LoVo (cell line): ENCODE measurements at regions not wholly inside any gene's neighbourhood (a gene's known extent, or its start where the extent isn't known, plus 50 kb on each side); places are given as distances from the start of the nearest gene placed in this dataset.
"Not testable (repeated sequence)": the region's sequence is repeated elsewhere in the genome, so short reads cannot be mapped to it uniquely, and the experiment has no call there.

Source experiments
- DNase-seq: peaks from one replicate; pipeline ENCODE4 v3.0.0-alpha.2; 2016; ENCODE audit warnings: low spot score

DNA sequence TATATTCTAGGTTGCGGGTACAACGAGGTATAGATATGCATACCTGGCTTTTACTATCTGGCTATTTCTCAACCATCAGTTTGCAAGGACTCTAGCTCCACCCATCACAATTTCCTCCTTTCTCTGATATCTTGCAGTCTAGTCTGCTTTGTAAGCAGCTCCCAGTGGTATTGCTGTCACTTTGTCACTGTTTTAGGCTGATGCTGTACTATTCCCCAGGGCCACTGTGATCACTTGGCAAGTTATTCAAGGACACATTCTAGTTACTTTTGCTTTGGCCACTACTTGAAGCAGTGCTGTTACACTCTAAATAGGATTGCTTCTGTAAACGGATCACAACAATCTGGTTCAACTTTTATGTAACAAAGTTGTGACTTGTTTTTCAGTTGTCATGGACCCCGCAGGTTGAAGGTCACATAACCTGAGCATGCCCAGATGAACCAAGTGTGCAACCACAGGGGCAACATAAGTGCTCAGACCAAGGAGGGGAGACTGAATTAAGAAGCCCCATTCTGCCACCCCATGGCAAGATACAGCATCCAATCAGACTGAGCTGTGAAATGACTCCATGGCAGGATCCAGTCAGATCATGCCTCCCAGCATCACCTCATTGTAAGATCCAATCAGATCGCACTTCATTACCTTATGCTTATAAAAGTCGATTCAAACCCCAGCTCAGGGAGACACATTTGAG is 588.4 kb upstream of the CITED2 start:
- no peak for DNase-seq

DNA sequence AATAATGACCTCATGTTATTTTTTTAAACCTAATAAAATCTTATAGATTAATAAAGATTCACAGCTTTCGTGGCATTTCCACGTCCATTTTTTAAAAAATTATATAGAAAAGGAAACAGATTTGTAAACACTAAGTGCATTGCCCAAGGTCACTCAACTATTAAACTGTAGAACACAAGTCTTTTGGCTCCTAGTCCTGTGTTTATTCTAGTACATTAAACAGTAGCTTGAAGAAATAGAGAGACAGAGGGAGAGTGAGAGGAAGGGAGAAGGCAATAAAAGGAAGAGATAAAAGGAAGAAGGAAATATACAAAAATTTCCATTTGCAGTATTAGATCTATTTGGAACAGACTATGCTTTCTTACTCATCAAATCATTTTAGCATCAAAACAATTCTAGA is 586.7 kb upstream of the CITED2 start:
- DNase-seq = no peak

DNA sequence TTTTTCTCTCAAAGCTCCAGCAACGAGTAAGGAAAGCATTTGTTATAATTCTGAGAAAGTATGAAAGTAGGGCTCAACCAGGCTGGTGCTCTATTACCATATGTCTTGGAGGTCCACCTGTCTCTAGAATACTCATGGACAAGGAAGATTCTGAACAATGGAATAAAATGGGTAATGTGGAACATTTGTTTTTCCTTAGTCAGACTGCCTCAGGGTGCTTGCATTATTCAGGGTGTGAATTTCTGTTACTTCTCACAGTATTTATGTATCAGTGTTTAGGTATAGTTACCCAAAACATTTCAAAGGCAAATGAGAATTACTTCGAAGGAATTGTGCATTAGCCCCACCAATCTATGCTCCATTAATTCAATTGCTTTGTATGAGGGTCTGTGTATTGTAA is 586.2 kb upstream of the CITED2 start:
- DNase-seq = no peak

DNA sequence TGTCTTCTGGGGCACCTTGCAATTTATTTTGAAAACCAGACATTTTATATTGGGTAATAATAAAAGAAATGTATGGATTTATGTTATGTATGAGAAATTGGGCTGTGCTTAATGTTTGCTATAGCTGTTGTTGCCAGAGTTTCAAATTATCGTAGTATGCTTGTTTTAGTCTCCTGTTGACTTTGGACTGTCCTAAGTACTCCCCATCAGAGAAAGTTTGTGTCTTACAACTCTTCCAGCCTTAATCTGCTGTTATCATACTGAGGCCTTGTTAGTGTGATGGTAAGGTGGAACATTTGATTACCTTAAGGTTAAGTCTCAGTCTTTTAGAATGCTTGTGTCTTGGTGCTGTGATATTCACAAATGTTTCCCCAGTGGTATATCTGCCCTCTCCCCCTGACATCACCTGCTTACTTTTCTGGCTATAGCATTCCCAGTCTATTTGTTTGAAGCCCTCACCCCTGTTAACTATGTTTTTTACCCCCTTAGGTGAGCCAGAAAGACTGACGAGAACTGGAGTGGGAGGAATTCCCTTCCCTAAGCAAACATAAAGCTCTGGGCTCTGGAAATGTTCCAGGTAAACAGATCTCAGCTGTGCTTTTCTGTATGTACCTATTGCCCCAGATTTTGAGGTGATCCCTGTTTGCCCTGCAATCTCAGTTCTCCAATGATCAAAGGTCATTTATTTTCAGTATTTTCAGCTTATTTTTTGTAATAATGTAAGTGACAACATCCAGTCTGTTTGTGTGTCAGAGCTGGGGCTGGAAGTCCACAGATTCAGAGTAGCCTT is 581.1 kb upstream of the CITED2 start:
- DNase-seq = no peak

DNA sequence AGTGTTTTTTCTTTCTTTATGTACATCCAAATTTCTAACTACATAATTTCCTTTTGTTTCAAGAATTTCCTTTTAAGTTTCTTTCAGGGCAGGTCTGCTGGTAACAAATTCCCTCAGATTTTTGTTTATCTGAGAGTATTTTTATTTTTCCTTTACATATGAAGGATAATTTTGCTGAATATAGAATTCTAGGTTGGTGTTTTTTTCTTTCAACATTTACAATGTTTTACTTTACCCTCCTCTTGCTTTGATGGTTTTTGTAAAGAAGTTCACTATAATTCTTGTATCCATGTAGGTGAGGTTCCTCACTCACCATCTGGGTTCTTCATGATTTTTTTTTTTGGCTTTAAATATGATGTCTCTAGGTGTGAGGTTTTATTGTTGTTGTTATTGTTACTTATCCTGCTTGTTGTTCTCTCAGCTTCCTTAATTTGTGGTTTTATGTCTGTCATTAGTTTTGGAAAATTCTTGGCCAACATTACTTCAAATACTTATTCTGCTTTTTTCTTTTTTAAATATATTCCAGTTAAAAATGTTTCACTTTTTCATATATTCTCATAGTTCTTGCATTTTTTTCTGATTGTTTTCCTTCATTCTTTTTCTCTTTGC is 580.1 kb upstream of the CITED2 start:
- DNase-seq = no peak

DNA sequence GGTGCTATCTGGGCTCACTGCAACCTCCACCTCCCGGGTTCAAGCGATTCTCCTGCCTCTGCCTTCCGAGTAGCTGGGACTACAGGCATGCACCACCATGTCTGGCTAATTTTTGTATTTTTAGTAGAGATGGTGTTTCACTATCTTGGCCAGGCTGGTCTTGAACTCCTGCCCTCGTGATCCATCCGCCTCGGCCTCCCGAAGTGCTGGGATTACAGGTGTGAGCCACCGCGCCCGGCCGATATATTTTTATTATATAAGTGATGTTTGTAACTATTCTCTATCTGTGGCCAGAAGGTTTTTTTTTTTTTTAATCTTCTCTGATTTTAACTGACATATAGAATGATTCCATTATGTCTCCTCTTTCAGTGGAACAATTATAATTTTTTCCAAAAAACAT is 579.3 kb upstream of the CITED2 start:
- DNase-seq = not testable (repeated sequence)

DNA sequence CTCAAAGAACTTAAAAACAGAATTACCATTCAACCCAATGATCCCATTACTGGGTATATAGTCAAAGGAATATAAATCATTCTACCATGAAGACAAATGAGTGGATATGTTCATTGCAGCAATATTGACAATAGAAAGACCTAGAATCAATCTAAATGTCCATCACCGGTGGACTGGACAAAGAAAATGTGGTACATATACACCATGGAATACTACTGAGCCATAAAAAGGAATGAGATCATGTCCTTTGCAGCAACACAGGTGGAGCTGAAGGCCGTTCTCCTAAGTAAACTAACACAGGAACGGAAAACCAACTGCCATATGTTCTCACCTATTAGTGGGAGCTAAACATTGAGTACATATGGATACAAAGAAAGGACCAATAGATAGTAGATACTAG is 576.7 kb upstream of the CITED2 start:
- DNase-seq = no peak

DNA sequence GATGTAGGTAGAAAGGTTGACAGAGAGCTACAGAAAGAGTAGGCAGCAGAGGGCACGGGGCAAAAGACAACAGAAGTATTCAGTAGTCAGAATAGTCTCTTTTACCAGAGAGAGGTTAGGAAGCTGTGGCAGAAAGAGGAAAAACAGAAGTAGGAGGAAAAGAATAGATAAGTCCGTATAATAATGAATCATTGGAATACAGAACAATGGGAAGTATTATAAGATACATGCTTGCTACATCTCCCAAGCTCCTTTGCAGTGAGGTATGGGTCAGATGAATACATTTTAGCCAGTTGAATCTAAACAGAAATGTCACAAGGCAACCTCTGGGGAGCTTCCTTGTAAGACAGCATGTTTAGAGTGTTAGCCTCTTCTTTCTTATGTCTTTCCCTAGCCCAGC is 570.5 kb upstream of the CITED2 start:
- DNase-seq = no peak

DNA sequence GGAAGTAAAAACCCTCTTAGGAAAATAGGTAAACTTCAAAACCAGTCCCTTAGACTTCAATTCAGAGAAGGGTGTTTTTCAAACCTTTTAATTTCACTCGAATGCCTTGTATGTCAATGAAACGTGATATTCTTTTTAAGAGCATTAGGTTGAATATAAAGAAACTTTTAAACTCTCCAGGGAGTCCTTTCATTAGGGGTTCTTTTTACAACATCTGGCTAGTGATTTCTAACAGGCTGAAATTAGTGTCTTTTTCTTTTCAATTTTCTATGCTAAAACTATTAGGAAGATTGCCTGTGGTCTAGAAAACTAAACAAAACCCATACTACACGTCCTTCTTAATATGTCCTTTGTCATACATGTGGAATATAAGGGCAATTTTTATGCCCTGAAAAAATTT is 569.7 kb upstream of the CITED2 start:
- no peak for DNase-seq

DNA sequence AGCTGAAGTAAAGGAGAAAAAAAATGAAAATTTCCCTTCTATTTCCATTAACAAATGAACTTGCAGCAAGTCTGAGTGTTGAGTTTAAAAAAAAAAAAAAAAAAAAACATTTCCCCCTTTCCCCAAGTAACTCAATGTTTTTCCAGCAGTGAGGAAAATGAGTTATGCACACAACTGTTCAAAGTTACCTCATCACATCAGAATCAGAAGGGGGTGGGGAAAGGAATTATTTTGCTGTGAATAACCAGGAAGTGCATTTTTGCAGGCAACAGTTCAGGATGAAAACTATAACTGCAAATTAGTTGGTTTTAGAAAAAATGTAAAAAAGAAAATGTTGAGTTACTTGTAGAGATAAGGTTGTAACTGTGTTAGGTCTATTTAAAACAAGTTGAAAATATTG is 568.9 kb upstream of the CITED2 start:
- DNase-seq = peak; percentile 8

DNA sequence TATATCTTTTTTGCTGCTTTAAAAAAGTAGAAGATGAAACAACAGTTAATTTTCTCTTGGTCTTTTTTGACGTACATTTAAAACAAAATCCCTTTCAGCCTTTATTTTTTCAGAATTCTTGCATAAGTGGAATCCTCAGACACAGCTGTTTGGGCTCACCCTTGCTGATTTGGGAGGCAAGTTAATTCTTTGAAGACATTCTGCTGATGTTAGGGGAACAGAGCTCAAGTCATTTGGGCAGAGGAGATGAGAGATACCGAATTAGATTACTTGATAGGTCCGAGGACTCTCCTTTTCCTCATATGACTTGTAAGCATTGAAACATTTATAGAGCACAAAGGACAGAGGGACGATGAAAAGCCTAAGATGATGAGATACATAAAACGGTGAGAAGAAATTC is 567.9 kb upstream of the CITED2 start:
- DNase-seq = no peak

DNA sequence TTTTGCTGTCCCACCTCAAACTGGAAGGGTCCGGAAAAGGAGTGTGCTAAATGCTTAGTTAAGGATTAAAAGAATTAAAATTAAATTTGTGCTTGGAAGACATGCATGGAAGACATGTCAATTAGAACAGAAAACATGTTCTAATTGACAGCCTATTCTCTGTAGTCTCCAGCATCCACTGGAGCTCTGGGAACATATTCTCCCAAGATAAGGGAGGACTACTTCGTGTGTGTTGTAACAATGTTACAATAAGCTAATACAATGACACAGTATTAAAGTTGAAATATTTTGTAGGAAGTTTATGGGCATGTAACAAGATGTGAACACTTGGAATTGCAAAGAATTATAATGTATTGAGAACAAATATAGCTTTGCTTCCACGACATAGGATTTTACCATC is 567.4 kb upstream of the CITED2 start:
- no peak for DNase-seq

DNA sequence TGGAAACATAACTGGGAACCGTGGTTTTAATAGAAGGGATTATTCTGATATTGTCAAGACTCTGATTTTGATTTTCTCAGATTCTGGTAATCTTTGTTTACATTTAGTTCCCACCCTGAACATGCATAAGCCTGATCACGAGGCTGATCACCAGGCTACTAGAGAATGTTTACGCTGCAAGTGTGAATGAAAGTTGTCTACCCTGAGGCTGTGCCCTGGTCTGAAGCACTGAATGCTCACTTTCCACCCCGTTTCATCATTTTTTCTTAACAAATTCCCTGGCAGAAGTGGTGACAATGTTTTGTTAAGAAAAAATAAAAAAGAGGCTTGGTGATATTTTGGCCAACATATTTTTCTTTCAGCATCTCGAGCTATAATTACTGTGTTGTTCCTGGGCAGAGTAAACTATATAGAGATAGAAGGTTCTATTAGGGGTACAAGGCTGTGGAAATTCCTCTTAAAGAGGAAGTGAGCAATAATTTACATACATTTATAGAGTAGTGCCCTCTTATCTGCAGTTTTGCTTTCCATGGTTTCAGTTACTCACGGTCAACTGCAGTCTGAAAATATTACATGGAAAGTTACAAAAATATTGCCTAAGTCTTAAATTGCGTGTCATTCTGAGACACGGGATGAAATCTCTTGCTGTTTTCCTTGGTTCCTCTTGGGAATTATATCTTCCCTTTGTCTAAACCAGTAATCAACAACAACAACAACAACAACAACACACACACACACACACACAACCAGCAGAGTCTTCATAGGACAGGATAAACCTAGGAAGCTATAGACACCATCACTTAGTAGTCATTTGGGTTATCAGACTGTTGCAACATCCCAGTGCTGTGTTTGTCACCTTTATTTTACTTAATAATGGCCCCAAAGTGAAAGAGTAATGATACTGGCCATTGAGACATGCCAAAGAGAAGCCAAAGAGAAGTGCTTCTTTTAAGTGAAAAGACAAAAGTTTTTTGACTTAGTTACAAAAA is 566.6 kb upstream of the CITED2 start:
- DNase-seq = no peak

DNA sequence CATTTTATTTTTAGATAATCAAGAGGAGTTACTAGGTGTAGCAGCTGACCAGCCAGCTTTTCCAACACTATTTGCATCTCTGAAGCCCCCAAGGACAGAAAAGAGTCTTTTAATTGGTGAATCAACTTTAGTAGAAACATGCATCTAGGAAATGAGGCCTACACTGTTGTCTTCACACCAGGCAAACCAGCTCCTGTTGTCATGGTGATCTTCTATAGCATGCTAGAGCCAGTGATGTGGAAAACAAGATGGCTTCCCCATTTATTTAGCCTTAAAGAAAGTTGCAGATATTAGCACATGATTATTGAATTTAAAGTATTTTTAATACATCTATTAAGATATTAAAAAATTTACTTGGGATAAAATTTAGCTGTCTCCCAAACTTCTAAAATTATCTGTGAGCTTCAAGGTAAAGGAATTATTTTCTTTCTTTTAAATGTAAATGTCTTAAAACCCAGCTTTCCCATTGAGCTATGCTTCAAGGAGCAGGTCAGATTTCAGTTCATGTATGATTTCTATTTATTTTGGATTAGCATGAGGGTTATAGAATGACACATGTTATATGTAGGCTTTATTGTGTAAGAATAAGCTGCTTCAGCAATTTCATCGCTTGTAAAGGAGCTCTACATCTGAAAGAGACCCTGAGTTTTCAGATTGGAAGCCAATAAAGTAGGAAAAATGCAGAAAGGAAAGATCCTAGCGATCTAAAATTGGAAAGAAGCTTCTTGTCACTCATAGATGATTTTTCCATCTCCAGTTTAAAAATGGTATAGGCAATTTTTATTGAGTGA is 564.9 kb upstream of the CITED2 start:
- no peak for DNase-seq

DNA sequence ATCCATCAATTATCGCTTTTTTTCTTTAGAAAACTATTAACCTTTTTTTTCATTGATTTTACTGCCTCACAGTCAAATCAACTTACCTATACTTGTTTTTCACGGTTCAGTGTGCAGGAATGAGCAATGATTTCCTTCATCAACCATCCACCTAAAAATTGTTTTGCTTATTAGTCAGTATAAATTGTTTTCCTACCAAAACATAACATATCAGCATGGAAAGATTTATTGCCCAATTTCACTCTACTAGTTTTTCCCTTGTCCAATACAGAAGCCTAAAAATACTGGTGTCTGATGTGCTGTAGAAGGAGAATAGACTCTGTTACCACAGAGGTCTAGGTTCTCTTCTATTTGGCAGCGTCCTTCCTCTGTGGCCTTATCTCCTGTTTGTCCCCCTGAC is 558.2 kb upstream of the CITED2 start:
- no peak for DNase-seq

DNA sequence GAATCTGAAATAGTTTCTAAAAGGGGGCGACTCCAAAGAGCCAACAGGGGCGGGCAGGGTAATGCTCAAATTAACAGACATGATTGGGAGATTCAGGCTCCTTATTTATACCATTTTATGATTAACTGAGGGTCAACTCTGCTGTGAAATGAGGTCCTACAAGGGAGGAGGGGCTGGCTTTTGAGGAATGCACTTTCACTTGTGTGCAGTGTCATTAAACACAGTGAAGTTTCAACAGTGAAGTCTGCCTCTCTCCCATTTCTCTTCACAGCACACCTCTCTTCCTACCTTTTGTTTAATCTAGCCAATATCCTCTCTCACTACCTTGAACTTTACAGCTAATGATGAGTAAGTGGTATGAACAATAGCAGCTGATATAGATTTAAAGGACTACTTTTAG is 557.3 kb upstream of the CITED2 start:
- no peak for DNase-seq

DNA sequence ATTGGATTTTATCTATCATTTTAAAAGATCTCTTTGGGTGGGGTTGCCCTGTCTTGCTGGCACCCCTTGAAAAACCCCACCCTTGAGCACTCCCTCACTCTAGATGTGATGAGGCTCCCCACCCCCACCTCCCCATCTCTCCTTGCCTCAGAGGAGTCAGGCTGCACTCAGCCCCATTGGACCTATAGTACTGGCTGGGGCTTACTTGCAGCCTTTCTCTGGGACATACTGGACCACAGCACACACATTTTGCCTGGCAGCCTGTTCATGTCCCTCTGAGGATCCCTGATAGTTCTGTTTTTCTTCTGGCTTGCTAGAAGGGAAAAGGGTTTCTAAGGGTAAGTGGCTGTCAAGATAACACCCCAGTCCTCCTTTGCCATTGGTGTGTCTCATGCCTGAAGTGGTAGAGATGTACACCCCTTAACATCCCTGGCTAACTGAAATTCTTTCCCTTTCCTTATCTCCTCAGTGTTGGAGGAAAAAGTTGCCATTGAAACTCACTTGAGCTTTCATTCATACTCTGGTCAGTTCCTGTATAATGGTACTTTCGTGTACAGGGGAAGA is 553.4 kb upstream of the CITED2 start:
- no peak for DNase-seq

DNA sequence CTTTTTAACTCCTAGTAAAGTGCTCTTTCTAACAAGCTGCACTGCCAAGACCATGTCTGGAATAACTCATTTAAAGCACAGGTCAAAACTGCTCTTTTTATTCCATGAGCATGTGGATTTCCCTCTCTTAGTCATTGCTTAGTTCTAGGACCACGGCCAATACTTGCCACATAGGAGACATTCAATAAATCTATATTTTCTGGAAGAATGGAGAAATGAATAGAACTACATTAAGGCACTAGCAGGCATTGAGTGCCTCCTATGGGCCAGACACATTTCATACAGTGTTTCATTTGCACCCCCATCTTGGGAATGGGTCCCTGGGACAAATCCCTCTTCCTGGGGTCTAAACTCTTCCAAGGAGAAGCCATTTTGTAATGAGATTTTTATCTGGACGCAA is 552.8 kb upstream of the CITED2 start:
- no peak for DNase-seq

DNA sequence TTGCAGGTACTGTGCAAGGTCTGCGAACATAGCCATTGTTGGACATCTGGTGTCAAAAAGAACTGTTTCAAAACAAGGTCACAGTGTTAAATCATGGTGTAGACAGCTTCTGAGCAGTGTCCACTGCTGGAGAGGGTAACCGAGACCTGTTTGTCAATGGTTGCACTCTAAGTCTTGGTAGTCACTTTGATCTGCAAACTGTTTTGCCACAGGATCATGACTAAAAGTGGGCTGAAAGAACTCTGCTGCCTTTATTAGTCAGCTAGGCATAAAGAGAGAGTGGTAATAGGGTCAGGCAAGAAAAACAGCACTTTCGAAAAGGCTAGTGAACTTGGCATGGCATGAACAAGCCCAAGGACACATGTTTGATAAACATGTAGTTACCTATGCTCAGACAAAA is 552.3 kb upstream of the CITED2 start:
- DNase-seq = no peak

DNA sequence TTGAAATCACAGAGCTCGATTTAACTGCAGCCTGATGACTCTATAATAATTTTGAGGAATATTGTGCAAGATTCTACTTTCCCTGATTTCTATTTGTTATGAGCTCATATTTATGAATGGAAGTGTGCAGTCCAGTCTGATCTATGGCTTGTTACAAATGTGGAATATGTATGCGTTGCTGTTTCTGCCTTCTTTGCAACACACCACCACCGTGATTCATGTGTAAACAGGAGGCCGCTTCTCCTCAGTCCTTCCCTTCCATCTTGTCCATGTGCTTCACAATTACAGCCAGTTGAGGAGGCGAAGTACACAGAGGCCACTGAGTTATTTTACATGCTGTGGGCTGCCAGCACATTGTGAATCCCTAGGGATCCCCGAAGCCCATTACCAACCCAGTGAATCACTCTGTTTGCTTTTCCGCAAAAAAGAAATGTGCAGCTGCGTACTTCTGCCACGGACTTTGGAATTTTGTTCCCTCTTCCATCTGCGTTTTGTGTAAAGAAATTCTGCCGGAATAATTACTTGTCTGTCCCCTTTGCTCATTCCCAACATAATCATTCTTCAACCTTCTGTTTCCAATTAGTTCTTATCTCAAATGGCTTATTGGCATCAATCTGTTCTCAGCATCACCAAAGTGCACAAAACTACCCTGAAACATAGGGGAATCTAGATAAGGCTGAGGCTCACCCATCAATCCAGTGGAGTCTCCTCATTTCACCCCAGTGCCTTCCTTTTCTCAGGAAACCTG is 551.6 kb upstream of the CITED2 start:
- DNase-seq = no peak
